HepG2 (cell line): ENCODE measurements at regions not wholly inside any gene's neighbourhood (a gene's known extent, or its start where the extent isn't known, plus 50 kb on each side); places are given as distances from the start of the nearest gene placed in this dataset.

Source experiments
- ATAC-seq: fragments of 200-7000 bp; cut with Tn5 transposase; 3 replicates; pipeline ENCODE4 v1.9.1; 2020; ENCODE audit warnings: mild to moderate bottlenecking, moderate library complexity
- BruUV-seq: library from RNA; stranded (reverse); fragments of 400-500 nt; replicated peaks from 2 replicates; lab custom pipeline; 2021; lab: Mats Ljungman, UMichigan
- CTCF ChIA-PET: fragments of 300-600 bp; formaldehyde crosslinking; extraction: SDS; loops from one replicate; lab custom pipeline; 2021; ENCODE audit warnings: low total read pairs, inconsistent platforms, low intra/inter-chr PET ratio; lab: Yijun Ruan, JAX
- POLR2A ChIA-PET: fragments of 350-600 bp; sonication (Branson Sonifier 250); formaldehyde crosslinking; loops from one replicate; lab custom pipeline; 2020; ENCODE audit warnings: antibody characterized with exemption, inconsistent platforms; lab: Yijun Ruan, JAX
- DNase-seq: peaks from one replicate; pipeline ENCODE4 v3.0.0-alpha.2; 2015; ENCODE audit warnings: low spot score
- FAIRE-seq: peaks from 3 replicates; lab custom pipeline; 2011; peaks lifted over from hg19 to GRCh38; lab: Jason Lieb, UNC
- H2AFZ ChIP-seq: one replicate; pipeline ENCODE4 v1.6.1; 2011; ENCODE audit warnings: low read length, inconsistent platforms
- H3K27ac ChIP-seq: fragments of 300-600 bp; 3 replicates; pipeline ENCODE4 v1.8.0; 2011; ENCODE audit warnings: mixed run types, mild to moderate bottlenecking, mixed read lengths, low read length, inconsistent platforms; ENCODE audit not compliant: insufficient read depth; ENCODE audit errors: extremely low read length
- H3K27me3 ChIP-seq, 2 experiments: fragments of 200-600 bp in 1 of 2; 2 replicates in 1 of 2; 3 replicates in 1 of 2; pipeline versions ENCODE4 v1.6.0 to v1.8.0; 2011; ENCODE audit warnings: low read length in 2 of 2, mild to moderate bottlenecking in 2 of 2, moderate library complexity in 2 of 2, inconsistent platforms in 1 of 2; ENCODE audit not compliant: insufficient read depth in 2 of 2, control insufficient read depth in 1 of 2
- H3K36me3 ChIP-seq, 2 experiments: fragments of 200-600 bp in 1 of 2; replicated peaks in 1 of 2; 2 replicates in 1 of 2; 3 replicates in 1 of 2; pipeline versions ENCODE4 v1.5.1 to v1.8.0; 2011; ENCODE audit warnings: low read length in 2 of 2, inconsistent platforms in 1 of 2; ENCODE audit not compliant: insufficient read depth in 2 of 2, control insufficient read depth in 1 of 2
- H3K4me1 ChIP-seq: 2 replicates; pipeline ENCODE4 v1.5.1; 2012; ENCODE audit warnings: low read length, inconsistent platforms; ENCODE audit not compliant: insufficient read depth
- H3K4me2 ChIP-seq: 2 replicates; pipeline ENCODE4 v1.6.0; 2011; ENCODE audit warnings: low read depth, low read length, inconsistent platforms
- H3K4me3 ChIP-seq, 3 experiments: fragments of 200-600 bp in 1 of 3; sonication (generic), shearing (Covaris generic) in 1 of 3; replicated peaks in 1 of 3; 2 replicates each; pipeline ENCODE4 v1.5.1; 2011 to 2016; ENCODE audit warnings: low read length in 3 of 3, inconsistent platforms in 2 of 3, low read depth in 2 of 3, mild to moderate bottlenecking in 2 of 3, control low read depth in 1 of 3, mixed read lengths in 1 of 3; ENCODE audit not compliant: insufficient read depth in 1 of 3
- H3K79me2 ChIP-seq: one replicate; pipeline ENCODE4 v1.6.1; 2011; ENCODE audit warnings: low read length, inconsistent platforms; ENCODE audit not compliant: insufficient read depth
- H3K9ac ChIP-seq: 2 replicates; pipeline ENCODE4 v1.6.0; 2011; ENCODE audit warnings: mild to moderate bottlenecking, low read depth, low read length, inconsistent platforms; ENCODE audit not compliant: insufficient read depth
- H3K9me3 ChIP-seq: 2 replicates; pipeline ENCODE4 v1.5.1; 2012; ENCODE audit warnings: mild to moderate bottlenecking, low read length
- H4K20me1 ChIP-seq: 2 replicates; pipeline ENCODE4 v1.6.0; 2011; ENCODE audit warnings: inconsistent platforms, mild to moderate bottlenecking, low read length, moderate library complexity; ENCODE audit not compliant: insufficient read depth
- WGBS: methylation state at CpG from one replicate; pipeline ENCODE4 v1.1.6; 2017; ENCODE audit warnings: low lambda C conversion rate; 5-methylcytosine and 5-hydroxymethylcytosine counted together
- in situ Hi-C: cut with HindIII; loops from 2 replicates; pipeline ENCODE4 v1.10.0; 2017; ENCODE audit warnings: low pct_unique_long_range_greater_than_20kb; ENCODE audit not compliant: extremely low pct_ligation_motif_present
- intact Hi-C: fragments of 100-400 bp; cut with micrococcal nuclease; formaldehyde crosslinking; loops from one replicate; pipeline ENCODE4 v1.10.0; 2022; ENCODE audit not compliant: unreplicated experiment
- TF ChIP-seq, protein P1 (sequence below): sonication (generic); formaldehyde crosslinking; IDR thresholded peaks from 2 replicates; pipeline ENCODE4 v1.5.0; 2020; ENCODE audit warnings: mild to moderate bottlenecking, missing genetic modification reagents

DNA sequence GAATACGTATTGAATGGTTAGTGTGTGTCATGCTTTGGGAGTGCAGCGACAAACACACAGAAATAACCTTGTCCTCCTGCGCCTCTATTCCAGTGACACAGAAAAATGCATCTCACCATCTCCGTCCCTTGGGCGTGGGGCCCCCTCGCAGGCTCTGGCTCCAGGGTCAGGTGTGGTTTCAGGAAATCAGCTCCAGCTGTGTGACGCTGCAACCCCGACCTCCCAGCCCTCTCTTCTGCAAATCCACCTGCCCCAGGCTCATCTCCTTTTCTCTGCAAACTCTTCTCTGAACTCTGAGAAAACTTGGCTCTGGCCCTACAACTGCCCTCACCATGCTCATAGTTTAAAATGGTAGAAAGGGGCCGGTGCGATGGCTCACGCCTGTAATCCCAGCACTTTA is 51.3 kb upstream of the ZNF536 start:
- no peak overlapping the region for H3K4me2 ChIP-seq
- no peaks in the 10 kb centered on the region for H4K20me1 ChIP-seq
- in situ Hi-C loops: no loop called here
- no peaks in the 10 kb centered on the region for H3K36me3 ChIP-seq
- H3K4me3 ChIP-seq: no peak overlapping the region
- H3K79me2 ChIP-seq: no peaks in the 10 kb centered on the region
- no TSS peak for BruUV-seq
- H3K9me3 ChIP-seq: no peaks in the 10 kb centered on the region
- WGBS: 55% methylated on average over 11 of the region's 11 CpGs
- no peak overlapping the region for H3K27ac ChIP-seq
- no peak for FAIRE-seq
- ATAC-seq: no peak
- POLR2A ChIA-PET: no interaction called here
- no peaks in the 10 kb centered on the region for H3K4me1 ChIP-seq
- no peak overlapping the region for H2AFZ ChIP-seq
- CTCF ChIA-PET: no interaction called here
- DNase-seq: no peak
- TF ChIP-seq, protein P1, sequence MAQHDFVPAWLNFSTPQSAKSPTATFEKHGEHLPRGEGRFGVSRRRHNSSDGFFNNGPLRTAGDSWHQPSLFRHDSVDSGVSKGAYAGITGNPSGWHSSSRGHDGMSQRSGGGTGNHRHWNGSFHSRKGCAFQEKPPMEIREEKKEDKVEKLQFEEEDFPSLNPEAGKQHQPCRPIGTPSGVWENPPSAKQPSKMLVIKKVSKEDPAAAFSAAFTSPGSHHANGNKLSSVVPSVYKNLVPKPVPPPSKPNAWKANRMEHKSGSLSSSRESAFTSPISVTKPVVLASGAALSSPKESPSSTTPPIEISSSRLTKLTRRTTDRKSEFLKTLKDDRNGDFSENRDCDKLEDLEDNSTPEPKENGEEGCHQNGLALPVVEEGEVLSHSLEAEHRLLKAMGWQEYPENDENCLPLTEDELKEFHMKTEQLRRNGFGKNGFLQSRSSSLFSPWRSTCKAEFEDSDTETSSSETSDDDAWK (CRISPR knock-in tag): no peak
- H3K9ac ChIP-seq: no peak overlapping the region
- H3K27me3 ChIP-seq: peaks cover 0 to 6% of the 10 kb centered on the region in 2 experiments; a peak in 2 of 5 replicates
- intact Hi-C loops: no loop called here
